OCI-LY7 (cell line): ENCODE measurements at regions not wholly inside any gene's neighbourhood (a gene's known extent, or its start where the extent isn't known, plus 50 kb on each side); places are given as distances from the start of the nearest gene placed in this dataset.
A peak's percentile ranks its signal among the peaks of the same experiment; 100 is the strongest.

Experiments
- BruUV-seq: library from RNA; stranded (reverse); fragments of 400-500 nt; replicated peaks from 2 replicates; lab custom pipeline; 2021; lab: Mats Ljungman, UMichigan
- CTCF ChIA-PET: fragments of 300-600 bp; sonication (Branson Sonifier 250); formaldehyde crosslinking; loops from one replicate; lab custom pipeline; 2022; ENCODE audit warnings: antibody characterized with exemption; ENCODE audit not compliant: unreplicated experiment; lab: Charles Lee
- POLR2A ChIA-PET: fragments of 300-600 bp; sonication (Branson Sonifier 250); formaldehyde crosslinking; loops from one replicate; lab custom pipeline; 2022; ENCODE audit warnings: antibody characterized with exemption; lab: Charles Lee
- DNase-seq: peaks from one replicate; pipeline ENCODE4 v3.0.0-alpha.2; 2015; ENCODE audit warnings: low spot score
- H2AFZ ChIP-seq: fragments of 200-600 bp; sonication (generic), shearing (Covaris generic); 2 replicates; pipeline ENCODE4 v1.6.1; 2014; ENCODE audit warnings: mild to moderate bottlenecking, antibody characterized with exemption, low read length, moderate library complexity
- H3K27ac ChIP-seq: fragments of 200-600 bp; sonication (generic); 2 replicates; pipeline ENCODE4 v1.5.1; 2014; ENCODE audit warnings: mixed run types, low read depth, mild to moderate bottlenecking, moderate library complexity, low read length, inconsistent platforms; ENCODE audit not compliant: poor library complexity, severe bottlenecking
- H3K36me3 ChIP-seq: fragments of 200-600 bp; sonication (generic); 2 replicates; pipeline ENCODE4 v1.6.1; 2014; ENCODE audit warnings: mild to moderate bottlenecking, antibody characterized with exemption, low read length, moderate library complexity, mixed read lengths; ENCODE audit not compliant: insufficient read depth
- H3K4me1 ChIP-seq: fragments of 200-600 bp; sonication (generic); 2 replicates; pipeline ENCODE4 v1.5.1; 2014; ENCODE audit warnings: mild to moderate bottlenecking, low read length; ENCODE audit not compliant: insufficient read depth, poor library complexity, severe bottlenecking
- H3K4me2 ChIP-seq: fragments of 200-600 bp; sonication (generic); 2 replicates; pipeline ENCODE4 v1.6.1; 2014; ENCODE audit warnings: mild to moderate bottlenecking, low read length
- H3K4me3 ChIP-seq: fragments of 200-600 bp; sonication (generic); 2 replicates; pipeline ENCODE4 v1.5.1; 2014; ENCODE audit warnings: mild to moderate bottlenecking, low read depth, low read length; ENCODE audit not compliant: poor library complexity, severe bottlenecking
- H3K79me2 ChIP-seq: fragments of 200-600 bp; sonication (generic); 2 replicates; pipeline ENCODE4 v1.6.1; 2016; ENCODE audit warnings: low read depth, mild to moderate bottlenecking, low read length, moderate library complexity, mixed read lengths; ENCODE audit not compliant: insufficient read depth
- H3K9me2 ChIP-seq: fragments of 200-600 bp; sonication (generic); 2 replicates; pipeline ENCODE4 v1.6.1; 2016; ENCODE audit warnings: mild to moderate bottlenecking, low read length, mixed read lengths; ENCODE audit not compliant: insufficient read depth
- H3K9me3 ChIP-seq: fragments of 200-600 bp; sonication (generic); 2 replicates; pipeline ENCODE4 v1.6.1; 2014; ENCODE audit warnings: mild to moderate bottlenecking, mixed run types, low read length, mixed read lengths
- H4K20me1 ChIP-seq: fragments of 200-600 bp; sonication (generic); 2 replicates; pipeline ENCODE4 v1.6.1; 2014; ENCODE audit warnings: mild to moderate bottlenecking, antibody characterized with exemption, low read length, moderate library complexity, mixed read lengths; ENCODE audit not compliant: insufficient read depth
- CTCF ChIP-seq: fragments of 200-600 bp; sonication (generic); conservative IDR thresholded peaks from 2 replicates; pipeline ENCODE4 v1.5.1; 2014; ENCODE audit warnings: mild to moderate bottlenecking, antibody characterized with exemption, low read length, moderate library complexity, mixed read lengths
- EZH2phosphoT487 ChIP-seq: fragments of 200-600 bp; sonication (generic); IDR thresholded peaks from 2 replicates; pipeline ENCODE4 v1.6.1; 2018; ENCODE audit warnings: low read depth, borderline replicate concordance, mild to moderate bottlenecking, mixed run types, antibody characterized with exemption, low read length, moderate library complexity, mixed read lengths
- intact Hi-C: fragments of 100-400 bp; cut with micrococcal nuclease; formaldehyde crosslinking; loops from one replicate; pipeline ENCODE4 v1.10.0; 2022; ENCODE audit not compliant: unreplicated experiment

- Histone ChIP-seq H3K4me2 (no peak overlapping the region), H2AFZ (no peak overlapping the region), H3K27ac (no peak overlapping the region), H3K9me2 (no peaks in the 10 kb centered on the region), H3K9me3 (no peaks in the 10 kb centered on the region), H3K4me3 (no peak overlapping the region), H3K36me3 (no peaks in the 10 kb centered on the region), H3K4me1 (no peaks in the 10 kb centered on the region), H3K79me2 (no peaks in the 10 kb centered on the region), H4K20me1 (no peaks in the 10 kb centered on the region)
- TF ChIP-seq EZH2phosphoT487 (no peak), CTCF (peak; percentile 98)
- CTCF ChIA-PET: interaction anchor here (0.6 to 1.2 kb wide), 2 partner anchors 18 to 112 kb away, joined by 3 to 4 read pairs; no protein-coding TSS in a partner anchor
- POLR2A ChIA-PET: interaction anchor here (1.1 kb wide), 1 partner anchor 16 kb away, joined by 3 read pairs; no protein-coding TSS in a partner anchor
- intact Hi-C loops: no loop called here
- no TSS peak for BruUV-seq
- peak; percentile 40 for DNase-seq
Measured at GRCh38 chr16:58814348-58814801, 80.3 kb upstream of the GOT2 start.

- POLR2A ChIA-PET: interaction anchor here (0.8 kb wide), 1 partner anchor 9 kb away, joined by 3 read pairs; no protein-coding TSS in a partner anchor
- Histone ChIP-seq H3K9me2 (no peaks in the 10 kb centered on the region), H3K27ac (no peak overlapping the region), H3K9me3 (no peaks in the 10 kb centered on the region), H2AFZ (no peak overlapping the region), H3K36me3 (no peaks in the 10 kb centered on the region), H4K20me1 (no peaks in the 10 kb centered on the region), H3K79me2 (no peaks in the 10 kb centered on the region), H3K4me2 (no peak overlapping the region), H3K4me3 (no peak overlapping the region), H3K4me1 (no peaks in the 10 kb centered on the region)
- TF ChIP-seq EZH2phosphoT487 (no peak), CTCF (no peak)
- intact Hi-C loops: no loop called here
- BruUV-seq: no TSS peak
- no peak for DNase-seq
- CTCF ChIA-PET: interaction anchor here (0.5 kb wide), 1 partner anchor 903 kb away, joined by 3 read pairs; no protein-coding TSS in a partner anchor
Measured at GRCh38 chr16:58809213-58809612, 75.1 kb upstream of the GOT2 start.

GRCh38 chr16:58807276-58807675 lies 73.2 kb upstream of the GOT2 start:
- Histone ChIP-seq H2AFZ (no peak overlapping the region), H4K20me1 (no peaks in the 10 kb centered on the region), H3K27ac (no peak overlapping the region), H3K4me3 (no peak overlapping the region), H3K4me1 (no peaks in the 10 kb centered on the region), H3K79me2 (no peaks in the 10 kb centered on the region), H3K9me2 (no peaks in the 10 kb centered on the region), H3K9me3 (no peaks in the 10 kb centered on the region), H3K4me2 (no peak overlapping the region), H3K36me3 (no peaks in the 10 kb centered on the region)
- intact Hi-C loops: no loop called here
- ChIA-PET POLR2A (interaction anchor here (0.7 to 1.1 kb wide), 3 partner anchors 12 to 1633 kb away, joined by 3 to 6 read pairs (median 3); no protein-coding TSS in a partner anchor), CTCF (no interaction called here)
- no peak for DNase-seq
- BruUV-seq: no TSS peak
- no peak for TF ChIP-seq CTCF
- TF ChIP-seq EZH2phosphoT487: no peak
